Adrenal gland (tissue), 5 donors: ENCODE measurements at regions not wholly inside any gene's neighbourhood (a gene's known extent, or its start where the extent isn't known, plus 50 kb on each side); places are given as distances from the start of the nearest gene placed in this dataset.

Experiments
- CTCF ChIP-seq, 6 experiments: fragments of 450-650 bp in 4 of 6; fragments of 200-600 bp in 2 of 6; sonication (generic) in 1 of 6; IDR thresholded peaks; 1 replicate in 5 of 6; 2 replicates in 1 of 6; pipeline versions ENCODE4 v1.5.1 to v1.8.0; 2016 to 2021; ENCODE audit warnings: antibody characterized with exemption in 6 of 6, mild to moderate bottlenecking in 2 of 6, moderate library complexity in 1 of 6
- POLR2A ChIP-seq, 2 donors: fragments of 450-650 bp; IDR thresholded peaks; one replicate each; pipeline ENCODE4 v1.6.1; 2017; ENCODE audit warnings: antibody characterized with exemption in 2 of 2, mild to moderate bottlenecking in 2 of 2, moderate library complexity in 1 of 2
- donor health status: DM: no; HTN: no; CAD: no.

DNA sequence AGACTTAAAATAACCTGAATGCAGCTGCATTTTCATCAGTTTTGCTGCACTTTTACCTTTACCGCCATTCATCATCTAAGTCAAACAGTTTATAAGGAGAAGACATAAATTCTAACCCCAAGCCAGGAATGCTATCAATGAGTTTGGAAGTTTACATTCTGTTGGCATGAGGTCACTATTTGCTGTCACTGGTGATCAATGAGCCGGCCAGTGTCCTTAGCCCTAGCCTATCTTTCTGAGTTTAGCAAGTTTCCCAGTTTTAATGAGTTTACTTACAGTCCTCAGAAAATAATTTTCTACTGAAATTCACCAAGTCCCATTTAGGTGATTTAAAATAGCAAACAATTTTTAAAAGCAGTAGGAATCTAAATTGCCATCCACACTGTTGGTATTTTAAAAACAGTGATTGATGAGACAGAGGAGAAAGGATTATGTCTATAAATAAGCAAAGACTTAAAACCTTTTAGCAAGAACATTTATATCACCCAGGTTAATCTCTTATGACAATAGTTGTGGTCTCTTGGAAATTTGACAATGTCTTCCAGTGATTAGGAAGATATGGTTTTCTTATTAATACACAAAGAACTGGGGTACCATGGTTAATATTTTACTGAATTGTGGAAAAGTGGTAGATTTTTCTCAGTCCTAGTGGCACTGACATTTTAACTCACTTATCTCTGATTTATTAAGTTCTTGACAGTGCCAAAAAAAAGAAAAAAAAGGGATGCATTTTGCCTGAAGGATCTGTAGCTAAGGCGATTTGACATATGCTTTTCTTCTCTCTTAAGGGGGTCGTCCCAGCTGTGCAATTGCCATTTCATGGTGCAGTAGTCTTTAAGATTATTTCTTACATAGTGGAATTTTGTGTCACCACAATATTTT lies 443.4 kb upstream of the ANKRD30A start:
- TF ChIP-seq CTCF (IDR thresholded peaks at IDR 0.05) (no peak), POLR2A (IDR thresholded peaks at IDR 0.05) (no peak)
